ENCODE measurements at regions not wholly inside any gene's neighbourhood (a gene's known extent, or its start where the extent isn't known, plus 50 kb on each side); places are given as distances from the start of the nearest gene placed in this dataset.

GRCh38 chr9:83138422-83139135 lies 75.6 kb upstream of the RASEF start:
- H3K4me2 ChIP-seq: no peak overlapping the region
- TF ChIP-seq HOXA7 (CRISPR knock-in tag; IDR thresholded peaks at IDR 0.05) (no peak), EHF (CRISPR knock-in tag; IDR thresholded peaks at IDR 0.05) (no peak), KDM5A (IDR thresholded peaks at IDR 0.05) (no peak), FOSL2 (IDR thresholded peaks at IDR 0.05) (no peak), FOSL2 (CRISPR knock-in tag; IDR thresholded peaks at IDR 0.05) (no peak), POLR2AphosphoS2 (conservative IDR thresholded peaks at IDR 0.05; ENCODE audit: low read length) (no peak), GATA3 (IDR thresholded peaks at IDR 0.05; ENCODE audit: borderline replicate concordance) (no peak), ZNF302 (CRISPR knock-in tag; IDR thresholded peaks at IDR 0.05) (no peak), RCOR1 (IDR thresholded peaks at IDR 0.05; ENCODE audit: low read depth, low read length) (no peak), TP53 (CRISPR knock-in tag; IDR thresholded peaks at IDR 0.05) (no peak), ELK1 (IDR thresholded peaks at IDR 0.05; ENCODE audit: low read depth, low read length) (no peak), ESRRA (IDR thresholded peaks at IDR 0.05; ENCODE audit: borderline replicate concordance, low read length) (no peak), PBX3 (IDR thresholded peaks at IDR 0.05) (no peak), HEYL (CRISPR knock-in tag; IDR thresholded peaks at IDR 0.05) (no peak), MAZ (IDR thresholded peaks at IDR 0.05; ENCODE audit: borderline replicate concordance, low read depth, low read length) (no peak), SREBF2 (IDR thresholded peaks at IDR 0.05) (no peak), CBX2 (IDR thresholded peaks at IDR 0.05; ENCODE audit: borderline replicate concordance, low read depth) (no peak), HMGXB4 (CRISPR knock-in tag; IDR thresholded peaks at IDR 0.05; ENCODE audit: borderline replicate concordance) (no peak), CBX8 (IDR thresholded peaks at IDR 0.05) (no peak)
- ChIA-PET POLR2A (no interaction called here), CTCF (no interaction called here)
- H3K4me1 ChIP-seq: peaks cover 2% of the 10 kb centered on the region; the same call in 2 of the 3 replicates
- H3K4me3 ChIP-seq: no peak overlapping the region
- DNase-seq (ENCODE audit: low read depth in 1 of 2, low spot score in 1 of 2): no peak
- no peak for ATAC-seq
- H3K27ac ChIP-seq: no peak overlapping the region
- no peak for FAIRE-seq
- 47% methylated on average over 4 of the region's 4 CpGs for WGBS (ENCODE audit: missing lambda C conversion rate)
- H3K9me3 ChIP-seq: no peaks in the 10 kb centered on the region

GRCh38 chr9:83133316-83133715 lies 70.4 kb upstream of the RASEF start:
- CTCF ChIA-PET: interaction anchor here (0.7 to 1.3 kb wide), 2 partner anchors 62 to 123 kb away, joined by 3 read pairs; no protein-coding TSS in a partner anchor

More at GRCh38 chr9:83133316-83133715, 70.4 kb upstream of the RASEF start:
- Histone ChIP-seq H3K27ac (peak overlapping the region in 1 of 2 experiments; percentile 68; a peak in 2 of 6 replicates), H3K4me2 (peak overlapping the region; percentile 55), H3K4me1 (peaks cover 38% of the 10 kb centered on the region), H3K9me3 (peaks cover 4% of the 10 kb centered on the region; the same call in 2 of the 3 replicates), H3K4me3 (no peak overlapping the region)
- ATAC-seq (no peak), FAIRE-seq (no peak), DNase-seq (ENCODE audit: low read depth in 1 of 2, low spot score in 1 of 2) (no peak)
- POLR2A ChIA-PET: no interaction called here
- whole genome bisulfite sequencing (ENCODE audit: missing lambda C conversion rate): 15% methylated on average over 2 of the region's 2 CpGs
- TF ChIP-seq EHMT2 (IDR thresholded peaks at IDR 0.05; ENCODE audit: low read depth): no peak
- no peak for TF ChIP-seq CBX2 (IDR thresholded peaks at IDR 0.05; ENCODE audit: borderline replicate concordance, low read depth)
- TF ChIP-seq MAFK (IDR thresholded peaks at IDR 0.05; ENCODE audit: partially characterized antibody): no peak
- no peak for TF ChIP-seq FOSB (CRISPR knock-in tag; IDR thresholded peaks at IDR 0.05)
- TF ChIP-seq CEBPB (IDR thresholded peaks at IDR 0.05): no peak
- no peak for TF ChIP-seq ESRRA (IDR thresholded peaks at IDR 0.05; ENCODE audit: borderline replicate concordance, low read length)
- TF ChIP-seq CHD2 (IDR thresholded peaks at IDR 0.05; ENCODE audit: low read length, partially characterized antibody): no peak
- TF ChIP-seq FOSL2 (IDR thresholded peaks at IDR 0.05): no peak
- no peak for TF ChIP-seq FOSL2 (CRISPR knock-in tag; IDR thresholded peaks at IDR 0.05)
- no peak for TF ChIP-seq NPAS2 (CRISPR knock-in tag; IDR thresholded peaks at IDR 0.05; ENCODE audit: borderline replicate concordance)
- TF ChIP-seq EHF (CRISPR knock-in tag; IDR thresholded peaks at IDR 0.05): no peak
- no peak for TF ChIP-seq TFCP2L1 (CRISPR knock-in tag; IDR thresholded peaks at IDR 0.05)
- TF ChIP-seq KDM1A (IDR thresholded peaks at IDR 0.05; ENCODE audit: low read depth): no peak
- TF ChIP-seq RNF2 (IDR thresholded peaks at IDR 0.05; ENCODE audit: borderline replicate concordance, low read depth): no peak
- TF ChIP-seq MAZ (IDR thresholded peaks at IDR 0.05; ENCODE audit: borderline replicate concordance, low read depth, low read length): no peak
- no peak for TF ChIP-seq CBX8 (IDR thresholded peaks at IDR 0.05)
- TF ChIP-seq RCOR1 (IDR thresholded peaks at IDR 0.05; ENCODE audit: low read depth, low read length): no peak
- TF ChIP-seq ZFP36 (IDR thresholded peaks at IDR 0.05; ENCODE audit: borderline replicate concordance, partially characterized antibody): no peak
- no peak for TF ChIP-seq PBX3 (IDR thresholded peaks at IDR 0.05)
- no peak for TF ChIP-seq NFE2L2 (conservative IDR thresholded peaks at IDR 0.05; ENCODE audit: low read length)
